GM12875 (cell line): ENCODE measurements at regions not wholly inside any gene's neighbourhood (a gene's known extent, or its start where the extent isn't known, plus 50 kb on each side); places are given as distances from the start of the nearest gene placed in this dataset.

Experiments used
- H3K4me3 ChIP-seq: one replicate; pipeline ENCODE4 v1.5.1; 2011; ENCODE audit warnings: low read depth, low read length, control low read depth
- CTCF ChIP-seq: IDR thresholded peaks from 2 replicates; pipeline ENCODE4 v1.5.1; 2011; ENCODE audit warnings: low read depth, mild to moderate bottlenecking, control low read depth, inconsistent platforms, low read length, moderate library complexity, borderline replicate concordance; ENCODE audit not compliant: insufficient read depth

- no peak overlapping the region for H3K4me3 ChIP-seq
- no peak for TF ChIP-seq CTCF
Measured at GRCh38 chr16:6091021-6091420, 993.4 kb upstream of the EEF2KMT start.

- no peak overlapping the region for H3K4me3 ChIP-seq
- peak; percentile 44 for TF ChIP-seq CTCF
Measured at GRCh38 chr16:6081320-6081976, 983.9 kb upstream of the EEF2KMT start.

GRCh38 chr16:6076631-6077030 is 979.0 kb upstream of the EEF2KMT start:
- TF ChIP-seq CTCF = no peak
- H3K4me3 ChIP-seq = no peak overlapping the region

- H3K4me3 ChIP-seq = no peak overlapping the region
- TF ChIP-seq CTCF = no peak
Measured at GRCh38 chr16:6068063-6068462, 970.5 kb upstream of the EEF2KMT start.

GRCh38 chr16:6066652-6067051 is 969.1 kb upstream of the EEF2KMT start:
- TF ChIP-seq CTCF = no peak
- no peak overlapping the region for H3K4me3 ChIP-seq

- TF ChIP-seq CTCF = no peak
Measured at GRCh38 chr16:6063526-6063925, 965.9 kb upstream of the EEF2KMT start.

GRCh38 chr16:6059671-6060070 is 962.1 kb upstream of the EEF2KMT start:
- H3K4me3 ChIP-seq = no peak overlapping the region
- no peak for TF ChIP-seq CTCF

More at GRCh38 chr16:6063526-6063925, 965.9 kb upstream of the EEF2KMT start:
- no peak overlapping the region for H3K4me3 ChIP-seq
